ENCODE measurements at regions not wholly inside any gene's neighbourhood (a gene's known extent, or its start where the extent isn't known, plus 50 kb on each side); places are given as distances from the start of the nearest gene placed in this dataset.

GRCh38 chr16:22754577-22754976 is 59.4 kb upstream of the HS3ST2 start:
- H3K4me1 ChIP-seq (ENCODE audit: low read length) = no peaks in the 10 kb centered on the region
- no peaks in the 10 kb centered on the region for H3K36me3 ChIP-seq (replicated peaks; ENCODE audit: insufficient read depth, low read length)
- TF ChIP-seq EZH2phosphoT487 (IDR thresholded peaks at IDR 0.05; ENCODE audit: low read length) (no peak), EZH2 (optimal IDR thresholded peaks at IDR 0.05; ENCODE audit: low read depth, low read length) (no peak), CTCF (IDR thresholded peaks at IDR 0.05; ENCODE audit: low read length) (no peak)
- no peaks in the 10 kb centered on the region for H3K9me3 ChIP-seq (replicated peaks; ENCODE audit: insufficient read depth, low read length)
- no peaks in the 10 kb centered on the region for H3F3A ChIP-seq (ENCODE audit: insufficient read depth, low read length)
- no peaks in the 10 kb centered on the region for H4K20me1 ChIP-seq (ENCODE audit: insufficient read depth, low read length)
- H3K27me3 ChIP-seq (replicated peaks; ENCODE audit: insufficient read depth, low read length) = no peaks in the 10 kb centered on the region
- H3K27ac ChIP-seq (ENCODE audit: low read length) = no peak overlapping the region
- no peak for DNase-seq
- no peaks in the 10 kb centered on the region for H3K9me2 ChIP-seq (replicated peaks; ENCODE audit: insufficient read depth, low read length)
- no peak overlapping the region for H3K9ac ChIP-seq (ENCODE audit: low read length)
- no peak overlapping the region for H3K4me3 ChIP-seq (ENCODE audit: low read length)
- H3K4me2 ChIP-seq (ENCODE audit: low read depth, low read length) = no peak overlapping the region
- no peak overlapping the region for H2AFZ ChIP-seq (ENCODE audit: low read length)
- no peaks in the 10 kb centered on the region for H3K79me2 ChIP-seq (ENCODE audit: low read length)

- no peaks in the 10 kb centered on the region for H3F3A ChIP-seq (ENCODE audit: insufficient read depth, low read length)
- TF ChIP-seq CTCF (IDR thresholded peaks at IDR 0.05; ENCODE audit: low read length) (no peak), EZH2phosphoT487 (IDR thresholded peaks at IDR 0.05; ENCODE audit: low read length) (no peak), EZH2 (optimal IDR thresholded peaks at IDR 0.05; ENCODE audit: low read depth, low read length) (no peak)
- H3K27ac ChIP-seq (ENCODE audit: low read length) = no peak overlapping the region
- H3K4me3 ChIP-seq (ENCODE audit: low read length) = no peak overlapping the region
- no peaks in the 10 kb centered on the region for H3K9me3 ChIP-seq (replicated peaks; ENCODE audit: insufficient read depth, low read length)
- H3K4me1 ChIP-seq (ENCODE audit: low read length) = no peaks in the 10 kb centered on the region
- no peaks in the 10 kb centered on the region for H4K20me1 ChIP-seq (ENCODE audit: insufficient read depth, low read length)
- no peak overlapping the region for H3K9ac ChIP-seq (ENCODE audit: low read length)
- H3K36me3 ChIP-seq (replicated peaks; ENCODE audit: insufficient read depth, low read length) = no peaks in the 10 kb centered on the region
- H3K4me2 ChIP-seq (ENCODE audit: low read depth, low read length) = no peak overlapping the region
- no peak for DNase-seq
- H3K9me2 ChIP-seq (replicated peaks; ENCODE audit: insufficient read depth, low read length) = no peaks in the 10 kb centered on the region
- no peaks in the 10 kb centered on the region for H3K79me2 ChIP-seq (ENCODE audit: low read length)
- no peaks in the 10 kb centered on the region for H3K27me3 ChIP-seq (replicated peaks; ENCODE audit: insufficient read depth, low read length)
- H2AFZ ChIP-seq (ENCODE audit: low read length) = no peak overlapping the region
Observed at GRCh38 chr16:22757202-22757601, 56.8 kb upstream of the HS3ST2 start.

GRCh38 chr16:22762486-22762885 is 51.5 kb upstream of the HS3ST2 start:
- Histone ChIP-seq H3K4me3 (ENCODE audit: low read length) (no peak overlapping the region), H2AFZ (ENCODE audit: low read length) (no peak overlapping the region), H3K9me3 (replicated peaks; ENCODE audit: insufficient read depth, low read length) (no peaks in the 10 kb centered on the region), H3K4me1 (ENCODE audit: low read length) (no peaks in the 10 kb centered on the region), H3K36me3 (replicated peaks; ENCODE audit: insufficient read depth, low read length) (no peaks in the 10 kb centered on the region), H4K20me1 (ENCODE audit: insufficient read depth, low read length) (no peaks in the 10 kb centered on the region), H3K27me3 (replicated peaks; ENCODE audit: insufficient read depth, low read length) (no peaks in the 10 kb centered on the region), H3F3A (ENCODE audit: insufficient read depth, low read length) (no peaks in the 10 kb centered on the region), H3K4me2 (ENCODE audit: low read depth, low read length) (no peak overlapping the region), H3K79me2 (ENCODE audit: low read length) (no peaks in the 10 kb centered on the region), H3K27ac (ENCODE audit: low read length) (no peak overlapping the region), H3K9ac (ENCODE audit: low read length) (no peak overlapping the region), H3K9me2 (replicated peaks; ENCODE audit: insufficient read depth, low read length) (no peaks in the 10 kb centered on the region)
- TF ChIP-seq EZH2phosphoT487 (IDR thresholded peaks at IDR 0.05; ENCODE audit: low read length) (no peak), CTCF (IDR thresholded peaks at IDR 0.05; ENCODE audit: low read length) (no peak), EZH2 (optimal IDR thresholded peaks at IDR 0.05; ENCODE audit: low read depth, low read length) (no peak)
- DNase-seq = no peak

Measured in MM.1S (cell line).